Skeletal muscle satellite cell (primary cell): ENCODE measurements at regions not wholly inside any gene's neighbourhood (a gene's known extent, or its start where the extent isn't known, plus 50 kb on each side); places are given as distances from the start of the nearest gene placed in this dataset.
"Not testable (repeated sequence)": the region's sequence is repeated elsewhere in the genome, so short reads cannot be mapped to it uniquely, and the experiment has no call there.

Experiments used
- H3K27me3 ChIP-seq: 2 replicates; pipeline ENCODE4 v1.7.0; 2013; ENCODE audit warnings: low read length; ENCODE audit not compliant: control insufficient read depth, insufficient read depth
- H3K36me3 ChIP-seq: 2 replicates; pipeline ENCODE4 v1.7.0; 2013; ENCODE audit warnings: mild to moderate bottlenecking, control low read depth, low read length; ENCODE audit not compliant: insufficient read depth
- H3K4me1 ChIP-seq: 2 replicates; pipeline ENCODE4 v1.7.0; 2013; ENCODE audit warnings: low read length; ENCODE audit not compliant: control insufficient read depth, insufficient read depth
- H3K4me2 ChIP-seq: 2 replicates; pipeline ENCODE4 v1.7.0; 2013; ENCODE audit warnings: mild to moderate bottlenecking, low read length
- H3K4me3 ChIP-seq: 2 replicates; pipeline ENCODE4 v1.7.0; 2013; ENCODE audit warnings: low read length
- H3K9ac ChIP-seq: 2 replicates; pipeline ENCODE4 v1.7.0; 2013; ENCODE audit warnings: mild to moderate bottlenecking, low read depth, low read length, moderate library complexity
- H3K9me3 ChIP-seq: replicated peaks from 2 replicates; pipeline ENCODE4 v1.7.0; 2013; ENCODE audit warnings: mild to moderate bottlenecking, control low read depth, low read length

DNA sequence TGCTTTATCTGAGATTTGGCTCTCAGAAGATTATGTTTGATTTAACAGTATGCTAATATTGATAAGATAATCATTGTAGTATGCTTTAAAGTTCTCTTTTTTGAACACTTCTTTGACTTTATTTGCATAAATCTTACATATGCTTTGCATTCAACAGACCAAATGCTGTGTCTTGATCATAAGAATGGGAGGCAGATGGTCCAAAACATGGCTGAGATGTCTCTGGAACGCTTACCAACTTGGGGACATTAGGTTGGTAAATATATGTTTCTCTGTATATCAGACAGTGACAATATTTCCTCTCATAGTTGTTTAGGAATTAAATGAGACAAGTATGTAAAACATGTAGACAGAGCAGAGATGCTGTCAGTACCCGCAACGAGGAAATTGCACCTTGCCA lies 197.9 kb upstream of the CTNND2 start:
- Histone ChIP-seq H3K36me3 (no peaks in the 10 kb centered on the region), H3K9ac (no peak overlapping the region), H3K4me3 (no peak overlapping the region), H3K4me2 (no peak overlapping the region), H3K4me1 (no peaks in the 10 kb centered on the region), H3K27me3 (no peaks in the 10 kb centered on the region), H3K9me3 (no peaks in the 10 kb centered on the region)

DNA sequence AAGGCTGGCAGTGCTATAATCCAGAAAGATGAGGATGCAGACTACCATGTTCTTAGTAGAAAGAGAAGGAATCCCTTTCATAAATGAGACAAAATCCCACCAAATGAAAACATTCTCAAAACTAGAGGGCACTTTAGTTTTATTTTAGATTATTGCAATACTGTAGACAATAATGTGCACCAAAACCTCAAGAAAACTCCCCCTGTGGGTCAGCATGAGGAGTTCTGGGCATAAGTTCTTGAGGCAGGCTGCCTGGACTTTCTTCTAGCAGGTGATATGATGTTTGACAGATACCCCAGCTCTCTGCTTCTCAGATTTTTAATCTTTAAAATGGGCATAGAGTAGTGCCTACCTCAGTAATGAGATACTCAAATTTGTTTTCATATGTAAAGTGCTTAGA lies 196.3 kb upstream of the CTNND2 start:
- Histone ChIP-seq H3K4me2 (no peak overlapping the region), H3K4me1 (no peaks in the 10 kb centered on the region), H3K36me3 (no peaks in the 10 kb centered on the region), H3K4me3 (no peak overlapping the region), H3K9ac (no peak overlapping the region), H3K9me3 (no peaks in the 10 kb centered on the region), H3K27me3 (no peaks in the 10 kb centered on the region)

DNA sequence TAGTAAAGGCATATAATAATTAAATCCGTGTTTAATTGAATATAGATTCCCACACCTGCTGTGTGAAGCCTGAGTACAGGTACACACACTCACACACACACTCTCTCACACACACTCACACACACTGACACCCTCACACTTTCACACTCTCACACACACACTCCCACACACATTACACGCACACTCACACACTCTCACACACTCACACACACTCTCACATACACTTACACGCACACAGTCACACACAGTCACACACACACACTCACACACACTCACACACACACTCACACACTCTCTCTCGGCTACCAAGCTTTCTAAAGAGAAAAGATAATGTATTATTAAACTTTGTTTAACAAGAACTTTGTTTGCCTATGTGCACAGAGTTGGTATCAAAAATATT lies 195.1 kb upstream of the CTNND2 start:
- H3K4me2 ChIP-seq = no peak overlapping the region
- no peaks in the 10 kb centered on the region for H3K36me3 ChIP-seq
- no peak overlapping the region for H3K9ac ChIP-seq
- no peaks in the 10 kb centered on the region for H3K4me1 ChIP-seq
- H3K4me3 ChIP-seq = no peak overlapping the region
- no peaks in the 10 kb centered on the region for H3K9me3 ChIP-seq
- no peaks in the 10 kb centered on the region for H3K27me3 ChIP-seq

DNA sequence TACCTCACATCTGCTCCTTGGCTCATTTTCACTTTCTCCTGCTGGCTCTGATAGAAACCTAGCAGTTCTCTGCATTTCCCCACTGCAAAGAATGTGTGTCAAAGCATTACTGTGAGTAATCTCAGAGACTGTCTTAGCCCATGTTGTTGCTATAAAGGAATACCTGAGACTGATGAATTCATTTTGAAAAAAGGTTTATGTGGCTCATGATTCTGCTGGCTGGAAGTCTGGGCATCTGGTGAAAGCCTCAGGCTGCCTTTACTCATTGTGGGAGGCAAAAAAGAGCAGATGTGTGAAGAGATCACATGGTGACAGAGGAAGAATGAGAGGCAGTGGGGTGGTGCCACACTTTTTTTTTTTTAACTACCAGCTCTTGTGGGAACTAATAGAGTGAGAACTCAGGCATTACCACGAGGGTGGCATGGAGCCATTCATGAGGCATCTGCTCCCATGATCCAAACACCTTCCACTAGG lies 191.6 kb upstream of the CTNND2 start:
- no peaks in the 10 kb centered on the region for H3K27me3 ChIP-seq
- no peak overlapping the region for H3K4me3 ChIP-seq
- no peaks in the 10 kb centered on the region for H3K36me3 ChIP-seq
- H3K9ac ChIP-seq = no peak overlapping the region
- H3K4me2 ChIP-seq = no peak overlapping the region
- no peaks in the 10 kb centered on the region for H3K9me3 ChIP-seq
- no peaks in the 10 kb centered on the region for H3K4me1 ChIP-seq

DNA sequence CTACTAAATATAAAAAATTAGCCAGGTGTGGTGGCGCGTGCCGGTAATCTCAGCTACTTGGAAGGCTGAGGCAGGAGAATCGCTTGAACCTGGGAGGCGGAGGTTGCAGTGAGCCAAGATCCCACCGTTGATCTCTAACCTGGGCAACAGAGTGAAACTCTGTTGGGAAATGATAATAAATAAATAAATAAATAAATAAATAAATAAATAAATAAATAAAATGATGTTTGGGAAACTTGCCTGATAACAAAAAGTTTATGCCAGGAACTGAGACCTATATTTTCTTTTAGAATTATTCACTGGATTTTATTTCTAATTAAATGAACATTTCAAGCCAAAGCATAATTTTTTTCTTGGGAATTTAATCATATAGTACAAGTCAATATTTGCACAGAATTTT lies 189.3 kb upstream of the CTNND2 start:
- Histone ChIP-seq H3K36me3 (no peaks in the 10 kb centered on the region), H3K27me3 (no peaks in the 10 kb centered on the region), H3K4me2 (no peak overlapping the region), H3K4me3 (no peak overlapping the region), H3K9me3 (no peaks in the 10 kb centered on the region), H3K9ac (no peak overlapping the region), H3K4me1 (no peaks in the 10 kb centered on the region)

DNA sequence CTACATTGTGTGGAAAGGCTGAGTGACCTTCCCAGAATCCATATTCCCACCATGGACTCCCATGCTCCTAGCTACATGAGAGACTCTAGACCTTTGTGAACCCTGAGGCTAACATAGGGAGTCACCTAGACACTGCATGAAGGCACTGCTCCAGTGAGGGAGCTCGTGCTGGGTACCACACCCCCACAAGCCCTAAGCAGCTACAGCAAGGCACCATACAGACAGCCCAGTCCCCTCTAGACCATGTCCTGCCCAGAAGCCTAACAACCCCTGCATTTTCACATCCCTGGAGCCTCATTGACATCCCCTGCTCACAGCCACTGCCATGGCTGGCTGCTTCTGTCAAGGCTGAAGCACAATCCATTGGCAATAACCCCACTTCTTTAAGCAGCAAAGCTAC lies 176.5 kb upstream of the CTNND2 start:
- no peak overlapping the region for H3K4me3 ChIP-seq
- H3K9me3 ChIP-seq = peaks cover 13% of the 10 kb centered on the region
- no peak overlapping the region for H3K9ac ChIP-seq
- H3K36me3 ChIP-seq = no peaks in the 10 kb centered on the region
- no peaks in the 10 kb centered on the region for H3K4me1 ChIP-seq
- no peak overlapping the region for H3K4me2 ChIP-seq
- no peaks in the 10 kb centered on the region for H3K27me3 ChIP-seq

DNA sequence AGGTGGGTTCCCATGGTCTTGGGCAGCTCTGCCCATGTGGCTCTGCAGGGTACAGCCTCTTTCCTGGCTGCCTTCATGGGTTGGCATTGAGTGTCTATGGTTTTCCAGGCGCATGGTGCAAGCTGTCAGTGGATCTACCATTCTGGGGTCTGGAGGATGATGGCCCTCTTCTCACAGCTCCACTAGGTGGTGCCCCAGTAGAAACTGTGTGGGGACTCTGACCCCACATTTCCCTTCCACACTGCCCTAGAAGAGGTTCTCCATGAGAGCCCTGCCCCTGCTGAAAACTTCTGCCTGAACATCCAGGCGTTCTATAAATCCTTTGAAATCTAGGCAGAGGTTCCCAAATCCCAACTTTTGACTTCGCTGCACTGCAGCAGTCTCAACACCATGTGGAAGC lies 174.0 kb upstream of the CTNND2 start:
- H3K27me3 ChIP-seq, H3K4me1 ChIP-seq, H3K4me3 ChIP-seq: not testable (repeated sequence)

DNA sequence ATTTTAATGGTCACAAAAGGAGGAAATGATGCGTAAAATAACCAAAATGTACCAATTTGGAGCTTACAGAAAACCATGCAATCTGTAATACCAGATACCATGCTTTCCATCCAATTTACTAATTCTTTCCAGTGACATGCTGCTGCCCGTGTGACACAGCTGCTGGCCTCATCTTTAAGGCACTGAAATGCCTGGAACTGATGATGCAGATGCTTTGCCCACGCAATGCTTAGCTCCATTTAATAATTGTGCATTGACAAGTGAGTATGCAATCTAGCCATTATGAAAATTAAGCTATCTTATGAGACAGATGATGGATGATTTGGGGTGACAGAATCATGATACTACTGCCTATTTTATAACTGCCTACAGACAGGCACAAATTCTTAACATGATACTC lies 169.2 kb upstream of the CTNND2 start:
- Histone ChIP-seq H3K27me3 (no peaks in the 10 kb centered on the region), H3K4me3 (no peak overlapping the region), H3K4me1 (no peaks in the 10 kb centered on the region), H3K9me3 (no peaks in the 10 kb centered on the region), H3K36me3 (no peaks in the 10 kb centered on the region), H3K9ac (no peak overlapping the region), H3K4me2 (no peak overlapping the region)

More for the DNA sequence above, 174.0 kb upstream of the CTNND2 start:
- H3K9me3 ChIP-seq = peaks cover 11% of the 10 kb centered on the region
- not testable (repeated sequence) for H3K9ac ChIP-seq, H3K36me3 ChIP-seq, H3K4me2 ChIP-seq

DNA sequence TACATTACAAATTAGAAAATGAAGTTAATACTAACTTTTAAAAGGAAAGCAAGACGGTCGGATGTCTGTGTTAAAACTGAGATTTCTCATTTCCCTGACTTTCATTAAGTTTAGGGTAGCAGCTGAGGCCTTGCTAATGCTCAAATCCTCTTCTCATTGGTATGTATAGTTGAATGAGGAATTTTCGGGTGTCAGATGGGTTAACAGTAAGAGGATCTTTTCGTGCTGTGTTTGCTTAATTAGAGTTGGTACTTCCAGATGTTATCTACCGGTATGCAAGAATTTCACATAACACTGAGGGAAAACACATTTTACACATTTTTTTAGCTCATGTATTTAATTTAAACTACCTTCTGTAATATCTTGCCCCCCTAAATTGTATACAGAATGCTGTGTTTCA lies 168.2 kb upstream of the CTNND2 start:
- Histone ChIP-seq H3K9me3 (no peaks in the 10 kb centered on the region), H3K36me3 (no peaks in the 10 kb centered on the region), H3K9ac (no peak overlapping the region), H3K27me3 (no peaks in the 10 kb centered on the region), H3K4me2 (no peak overlapping the region), H3K4me3 (no peak overlapping the region), H3K4me1 (no peaks in the 10 kb centered on the region)

DNA sequence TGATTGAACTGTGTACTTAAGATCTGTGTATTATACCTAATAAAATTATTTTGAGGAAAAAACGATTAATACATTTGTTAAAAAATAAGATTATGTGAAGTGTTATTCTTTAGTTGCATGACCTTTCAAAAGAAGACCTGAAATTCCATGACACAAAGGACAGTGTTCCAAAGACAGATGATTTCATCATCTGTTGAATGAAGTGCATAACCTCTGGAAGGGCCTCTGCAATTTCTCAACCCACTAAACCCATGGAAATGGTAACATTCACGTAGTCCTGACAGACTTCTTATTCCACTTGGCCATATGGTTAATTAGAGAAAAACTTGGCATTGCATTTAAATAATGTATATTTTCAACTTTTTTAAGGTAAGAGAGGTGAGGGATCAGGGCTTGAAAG lies 167.2 kb upstream of the CTNND2 start:
- no peak overlapping the region for H3K4me2 ChIP-seq

DNA sequence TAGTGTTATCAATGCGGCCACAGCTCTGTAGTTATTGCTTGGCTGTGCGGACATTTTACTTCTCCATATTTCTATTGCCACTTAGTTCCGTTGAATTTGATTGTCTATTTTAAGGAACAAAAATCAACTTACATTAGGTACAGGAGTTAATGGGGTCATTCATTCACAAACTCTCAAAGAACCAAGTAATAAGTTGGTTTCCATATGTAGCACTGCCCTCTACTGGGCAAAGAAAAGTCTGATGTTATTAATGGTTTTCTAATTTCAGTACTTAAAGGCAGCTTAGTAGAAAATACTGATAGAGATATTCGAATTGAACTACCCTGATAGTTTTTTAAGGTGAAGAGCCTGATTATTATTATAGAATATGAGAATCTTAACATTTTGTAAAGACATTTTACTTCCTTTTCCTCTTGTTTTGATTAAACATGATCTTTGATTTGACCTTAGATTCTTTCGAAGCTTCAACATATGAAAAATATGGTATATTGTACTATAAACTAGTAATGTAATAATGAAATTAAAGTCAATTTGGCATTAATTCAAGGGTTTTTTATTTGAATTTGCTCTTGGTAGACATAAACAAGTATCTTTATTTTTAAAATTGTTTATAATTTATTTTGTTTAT lies 119.5 kb upstream of the CTNND2 start:
- Histone ChIP-seq H3K9me3 (no peaks in the 10 kb centered on the region), H3K27me3 (no peaks in the 10 kb centered on the region), H3K4me1 (no peaks in the 10 kb centered on the region), H3K36me3 (no peaks in the 10 kb centered on the region), H3K4me3 (no peak overlapping the region), H3K4me2 (no peak overlapping the region), H3K9ac (no peak overlapping the region)

More for the DNA sequence above, 167.2 kb upstream of the CTNND2 start:
- Histone ChIP-seq H3K4me3 (no peak overlapping the region), H3K4me1 (no peaks in the 10 kb centered on the region), H3K36me3 (no peaks in the 10 kb centered on the region), H3K27me3 (no peaks in the 10 kb centered on the region), H3K9ac (no peak overlapping the region), H3K9me3 (no peaks in the 10 kb centered on the region)

DNA sequence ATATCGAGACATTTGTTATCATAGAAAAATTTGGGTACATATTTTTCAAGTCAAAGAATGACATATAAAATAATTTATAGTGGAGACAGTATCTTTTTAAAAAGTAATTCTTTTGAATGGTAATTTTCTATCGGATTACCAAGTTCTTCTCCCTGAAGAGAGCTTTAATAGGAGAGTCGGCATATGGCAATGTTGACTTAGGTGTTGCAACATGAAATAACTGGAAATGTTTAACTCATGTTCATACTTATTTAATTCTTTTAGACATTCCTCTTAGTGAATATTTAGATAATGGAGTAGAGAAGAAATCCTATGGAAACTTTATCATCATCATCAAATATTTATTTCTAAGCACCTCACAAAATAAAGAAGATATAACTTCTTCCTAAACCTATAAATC lies 118.2 kb upstream of the CTNND2 start:
- H3K9ac ChIP-seq = no peak overlapping the region
- no peak overlapping the region for H3K4me3 ChIP-seq
- no peak overlapping the region for H3K4me2 ChIP-seq
- H3K9me3 ChIP-seq = no peaks in the 10 kb centered on the region
- H3K27me3 ChIP-seq = no peaks in the 10 kb centered on the region
- H3K36me3 ChIP-seq = no peaks in the 10 kb centered on the region
- H3K4me1 ChIP-seq = no peaks in the 10 kb centered on the region
